HT-29 (cell line): ENCODE measurements at regions not wholly inside any gene's neighbourhood (a gene's known extent, or its start where the extent isn't known, plus 50 kb on each side); places are given as distances from the start of the nearest gene placed in this dataset.
"Not testable (repeated sequence)": the region's sequence is repeated elsewhere in the genome, so short reads cannot be mapped to it uniquely, and the experiment has no call there.

Experiments used
- DNase-seq: peaks from one replicate; pipeline ENCODE4 v3.0.0-alpha.2; 2015; ENCODE audit warnings: low spot score

DNA sequence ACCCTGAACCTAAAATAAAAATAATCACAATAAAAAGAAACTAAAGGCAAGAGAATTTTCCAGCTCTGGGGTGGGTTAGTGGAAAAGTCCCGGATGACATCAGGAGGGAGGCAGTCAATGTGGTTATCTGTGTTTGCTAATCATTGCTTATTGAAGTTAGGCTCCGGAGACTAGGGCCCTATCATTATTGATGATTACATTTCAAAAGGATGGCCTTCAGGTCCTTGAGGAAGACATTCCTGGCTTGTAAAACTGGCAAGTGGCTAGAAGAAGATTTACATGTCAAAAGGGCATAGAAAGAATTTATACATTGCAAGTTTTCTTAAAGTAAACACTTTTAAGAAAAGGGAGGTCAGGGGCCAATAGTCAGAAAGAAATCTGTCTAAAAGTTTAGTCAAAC is 123.4 kb downstream of the POSTN start:
- no peak for DNase-seq

DNA sequence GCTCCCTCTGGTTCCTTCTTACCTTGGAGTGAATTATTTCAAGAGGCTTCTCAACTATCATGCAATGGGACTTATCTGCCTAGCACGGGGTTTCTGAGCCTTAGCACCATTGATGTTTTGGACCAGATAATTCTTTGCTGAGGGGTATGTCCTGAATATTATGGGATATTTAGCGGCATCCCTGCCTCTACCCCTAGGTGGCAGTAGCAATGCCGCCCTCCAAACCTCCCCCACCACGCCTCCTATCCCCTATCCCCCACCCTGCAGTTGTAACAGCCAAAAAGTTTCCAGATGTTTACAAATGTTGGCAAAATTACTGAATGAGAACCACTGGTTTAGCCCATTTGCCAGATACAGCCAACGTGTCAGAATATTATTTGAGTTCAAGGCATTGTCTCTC is 125.5 kb downstream of the POSTN start:
- no peak for DNase-seq

DNA sequence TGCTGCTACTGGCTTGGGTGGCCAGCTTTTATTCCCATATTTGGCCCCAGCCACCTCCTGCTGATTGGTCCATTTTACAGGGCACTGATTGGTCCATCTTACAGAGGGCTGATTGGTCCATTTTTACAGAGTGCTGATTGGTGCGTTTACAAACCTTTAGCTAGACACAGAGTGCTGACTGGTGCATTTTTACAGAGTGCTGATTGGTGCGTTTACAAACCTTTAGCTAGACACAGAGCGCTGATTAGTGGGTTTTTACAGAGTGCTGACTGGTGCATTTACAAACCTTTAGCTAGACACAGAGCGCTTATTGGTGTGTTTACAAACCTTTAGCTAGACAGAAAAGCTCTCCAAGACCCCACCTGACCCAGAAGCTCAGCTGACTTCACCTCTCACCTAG is 126.3 kb downstream of the POSTN start:
- not testable (repeated sequence) for DNase-seq

- DNase-seq, result no peak
Measured at GRCh38 chr13:37460166-37460565, 138.4 kb downstream of the POSTN start.

- no peak for DNase-seq
Measured at GRCh38 chr13:37457612-37458011, 141.0 kb downstream of the POSTN start.

DNA sequence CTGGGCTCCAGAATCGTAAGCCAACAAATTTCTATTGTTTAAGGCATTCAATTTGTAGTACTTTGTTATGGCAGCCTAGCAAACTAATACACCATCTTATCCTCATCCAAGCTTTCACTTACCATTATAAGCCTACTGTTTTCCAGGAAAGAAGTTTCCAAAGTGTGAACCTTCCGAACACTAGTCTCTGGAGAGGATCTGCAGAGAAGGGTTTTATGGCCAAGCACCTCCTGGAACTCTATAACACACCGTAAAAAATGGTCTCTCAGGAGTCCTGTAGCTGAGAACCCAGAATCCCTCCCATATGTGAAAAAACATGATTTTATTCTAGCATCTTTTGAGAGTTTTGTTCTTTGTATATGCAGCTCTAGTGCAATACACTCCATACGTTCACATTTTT is 142.1 kb downstream of the POSTN start:
- DNase-seq, result no peak

- no peak for DNase-seq
Measured at GRCh38 chr13:37456041-37456440, 142.5 kb downstream of the POSTN start.

DNA sequence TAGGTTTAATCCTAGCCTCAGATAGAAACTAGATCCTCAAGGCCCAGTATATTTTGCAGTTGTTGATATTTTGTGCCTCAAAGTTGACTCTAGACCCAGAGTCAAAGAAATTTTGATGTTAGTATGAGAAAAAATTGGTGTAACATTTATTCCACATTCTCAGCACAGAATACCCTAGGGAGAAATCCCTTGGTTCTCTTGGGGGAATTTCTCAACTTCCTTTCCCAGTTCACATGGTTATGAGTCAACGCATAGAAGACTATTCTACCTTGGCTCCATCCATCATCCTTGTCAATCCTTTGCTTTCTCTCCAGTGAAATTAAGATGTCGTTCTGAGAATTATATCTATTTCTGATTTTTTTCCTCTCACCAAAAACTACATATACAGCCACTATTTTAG is 145.3 kb downstream of the POSTN start:
- DNase-seq, result no peak

GRCh38 chr13:37450276-37450675 is 148.3 kb downstream of the POSTN start:
- no peak for DNase-seq

- DNase-seq, result no peak
Measured at GRCh38 chr13:37448153-37448552, 150.4 kb downstream of the POSTN start.

- no peak for DNase-seq
Measured at GRCh38 chr13:37446503-37446902, 152.1 kb downstream of the POSTN start.

GRCh38 chr13:37443538-37443937 is 155.0 kb downstream of the POSTN start:
- no peak for DNase-seq

- no peak for DNase-seq
Measured at GRCh38 chr13:37442996-37443395, 155.6 kb downstream of the POSTN start.

GRCh38 chr13:37435881-37436280 is 162.7 kb downstream of the POSTN start:
- DNase-seq, result no peak

GRCh38 chr13:37433086-37433485 is 165.5 kb downstream of the POSTN start:
- DNase-seq, result no peak

DNA sequence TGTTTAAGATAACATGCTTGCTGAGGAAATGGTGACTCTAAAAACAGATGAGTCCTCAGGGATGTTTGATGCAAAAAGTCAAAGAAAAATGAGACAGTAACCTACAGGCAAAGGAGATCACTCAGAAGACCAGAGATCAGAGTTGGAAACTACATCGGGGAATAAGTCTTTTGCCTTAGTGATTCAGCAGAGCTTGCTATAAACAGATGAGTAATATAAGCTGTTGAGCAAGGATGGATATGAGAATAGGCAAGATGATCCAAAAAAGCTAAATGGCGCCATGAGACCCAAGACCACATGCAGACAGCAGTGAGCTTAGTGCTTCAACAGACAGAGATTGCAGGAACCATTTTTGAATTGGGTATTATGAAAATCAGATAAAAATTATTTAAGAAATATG is 168.6 kb downstream of the POSTN start:
- no peak for DNase-seq

GRCh38 chr13:37427843-37428494 is 170.6 kb downstream of the POSTN start:
- DNase-seq, result no peak

DNA sequence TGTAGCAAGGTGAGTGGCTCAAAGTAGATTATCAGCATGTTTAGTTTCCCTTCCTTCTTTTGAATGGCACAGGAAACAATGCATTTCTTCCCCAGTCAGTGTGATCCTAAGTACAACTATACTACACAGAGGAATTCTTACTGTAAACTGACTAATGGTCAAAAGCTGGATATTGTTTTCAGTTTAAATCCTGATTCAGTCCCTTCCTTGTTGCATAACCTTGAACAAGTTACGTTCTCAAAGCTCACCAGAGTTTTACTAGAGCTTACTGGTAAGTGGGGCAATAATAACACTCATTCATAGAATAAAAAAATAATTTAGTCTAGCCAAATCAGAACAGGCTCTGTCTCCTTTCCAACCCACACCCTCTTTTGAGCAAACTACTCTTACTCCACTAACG is 180.1 kb downstream of the POSTN start:
- no peak for DNase-seq

DNA sequence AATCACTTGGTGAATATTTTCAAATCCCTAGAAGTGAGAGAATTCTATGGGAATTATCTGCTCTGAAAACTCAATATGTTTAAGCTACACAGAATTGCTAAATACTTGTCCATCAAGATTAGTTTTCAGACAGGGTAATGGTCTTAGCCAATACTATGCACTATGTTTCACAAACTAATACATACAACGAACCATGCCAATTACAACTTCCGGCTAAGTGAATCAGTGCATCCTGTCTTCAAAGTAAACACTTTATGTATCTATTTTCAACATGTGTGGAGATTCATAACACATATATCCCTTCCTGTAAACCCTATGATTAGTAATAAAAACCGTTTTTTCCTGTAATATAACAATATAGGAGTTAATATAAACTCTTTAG is 181.5 kb downstream of the POSTN start:
- DNase-seq, result no peak

- no peak for DNase-seq
Measured at GRCh38 chr13:37416291-37417059, 182.1 kb downstream of the POSTN start.

GRCh38 chr13:37413161-37413560 is 185.4 kb downstream of the POSTN start:
- DNase-seq, result no peak

DNA sequence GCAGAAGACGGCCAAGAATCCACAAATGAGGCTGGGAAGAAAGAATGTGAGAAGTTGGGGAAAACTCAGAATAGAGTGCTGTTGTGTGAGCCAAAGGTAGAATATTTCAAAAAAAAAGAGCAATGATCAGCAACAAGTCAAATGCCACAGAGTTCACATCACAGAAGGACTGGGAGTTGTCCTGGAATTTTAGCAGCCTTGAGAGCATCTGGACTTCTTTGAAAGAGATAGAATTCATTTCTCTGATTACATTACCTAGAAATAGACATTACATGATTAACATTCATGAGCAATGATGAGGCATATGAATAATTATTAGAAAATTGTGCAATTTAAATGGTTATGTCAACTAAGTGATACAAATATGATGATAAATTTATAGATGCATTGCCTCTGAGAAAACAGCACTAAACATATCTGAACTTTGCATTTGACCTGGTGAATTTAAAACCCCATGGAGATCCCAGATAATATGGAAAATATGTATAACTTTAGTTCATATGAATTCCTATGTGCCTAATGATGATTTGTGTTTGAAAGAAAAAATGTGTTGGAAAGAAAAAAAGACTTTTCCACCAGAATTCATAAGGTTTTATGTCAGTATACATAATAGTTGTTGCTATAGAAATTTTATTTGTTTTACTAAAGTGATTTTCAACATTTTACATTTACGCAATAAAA is 186.2 kb downstream of the POSTN start:
- no peak for DNase-seq

GRCh38 chr13:37410316-37410715 is 188.3 kb downstream of the POSTN start:
- no peak for DNase-seq
